ACHN (cell line): ENCODE measurements at regions not wholly inside any gene's neighbourhood (a gene's known extent, or its start where the extent isn't known, plus 50 kb on each side); places are given as distances from the start of the nearest gene placed in this dataset.
"Not testable (repeated sequence)": the region's sequence is repeated elsewhere in the genome, so short reads cannot be mapped to it uniquely, and the experiment has no call there.

Source experiments
- DNase-seq: peaks from one replicate; pipeline ENCODE4 v3.0.0-alpha.2; 2015
- in situ Hi-C: cut with HindIII; loops from 2 replicates; pipeline ENCODE4 v1.10.0; 2017; ENCODE audit warnings: low sequenced_read_pairs, low pct_ligation_motif_present, low pct_unique_long_range_greater_than_20kb

- in situ Hi-C loops: no loop called here
- DNase-seq: no peak
Measured at GRCh38 chr12:82529101-82529500, 157.6 kb upstream of the TMTC2 start.

GRCh38 chr12:82529954-82530353 lies 156.8 kb upstream of the TMTC2 start:
- no peak for DNase-seq
- in situ Hi-C loops: no loop called here

- DNase-seq: no peak
- in situ Hi-C loops: no loop called here
Measured at GRCh38 chr12:82530394-82530793, 156.3 kb upstream of the TMTC2 start.

- no peak for DNase-seq
- in situ Hi-C loops: no loop called here
Measured at GRCh38 chr12:82533341-82533740, 153.4 kb upstream of the TMTC2 start.

GRCh38 chr12:82537436-82537835 lies 149.3 kb upstream of the TMTC2 start:
- in situ Hi-C loops: no loop called here
- no peak for DNase-seq

- DNase-seq: peak; percentile 74
- in situ Hi-C loops: no loop called here
Measured at GRCh38 chr12:82554529-82554928, 132.2 kb upstream of the TMTC2 start.

- DNase-seq: peak; percentile 13
- in situ Hi-C loops: no loop called here
Measured at GRCh38 chr12:82555699-82556098, 131.0 kb upstream of the TMTC2 start.

- in situ Hi-C loops: no loop called here
- DNase-seq: no peak
Measured at GRCh38 chr12:82565966-82566365, 120.7 kb upstream of the TMTC2 start.

- DNase-seq: no peak
- in situ Hi-C loops: no loop called here
Measured at GRCh38 chr12:82567688-82568087, 119.0 kb upstream of the TMTC2 start.

- no peak for DNase-seq
- in situ Hi-C loops: no loop called here
Measured at GRCh38 chr12:82574191-82574590, 112.5 kb upstream of the TMTC2 start.

- in situ Hi-C loops: no loop called here
- no peak for DNase-seq
Measured at GRCh38 chr12:82578725-82579124, 108.0 kb upstream of the TMTC2 start.

- in situ Hi-C loops: no loop called here
- DNase-seq: no peak
Measured at GRCh38 chr12:82583756-82584155, 103.0 kb upstream of the TMTC2 start.

GRCh38 chr12:82593143-82593542 lies 93.6 kb upstream of the TMTC2 start:
- no peak for DNase-seq
- in situ Hi-C loops: no loop called here

GRCh38 chr12:82593901-82594396 lies 92.8 kb upstream of the TMTC2 start:
- DNase-seq: no peak
- in situ Hi-C loops: no loop called here

GRCh38 chr12:82595941-82596340 lies 90.8 kb upstream of the TMTC2 start:
- in situ Hi-C loops: no loop called here
- DNase-seq: no peak

- in situ Hi-C loops: no loop called here
- DNase-seq: no peak
Measured at GRCh38 chr12:82596483-82596882, 90.2 kb upstream of the TMTC2 start.

- in situ Hi-C loops: no loop called here
- no peak for DNase-seq
Measured at GRCh38 chr12:82600379-82600778, 86.3 kb upstream of the TMTC2 start.

GRCh38 chr12:82603647-82604046 lies 83.1 kb upstream of the TMTC2 start:
- DNase-seq, in situ Hi-C loops: not testable (repeated sequence)

- no peak for DNase-seq
- in situ Hi-C loops: no loop called here
Measured at GRCh38 chr12:82605115-82605514, 81.6 kb upstream of the TMTC2 start.

GRCh38 chr12:82608706-82609105 lies 78.0 kb upstream of the TMTC2 start:
- in situ Hi-C loops: no loop called here
- DNase-seq: peak; percentile 72

GRCh38 chr12:82609234-82609914 lies 77.3 kb upstream of the TMTC2 start:
- DNase-seq: no peak
- in situ Hi-C loops: no loop called here
